ENCODE measurements at regions not wholly inside any gene's neighbourhood (a gene's known extent, or its start where the extent isn't known, plus 50 kb on each side); places are given as distances from the start of the nearest gene placed in this dataset.
"Not testable (repeated sequence)": the region's sequence is repeated elsewhere in the genome, so short reads cannot be mapped to it uniquely, and the experiment has no call there.

- TF ChIP-seq POLR2A (IDR thresholded peaks at IDR 0.05; ENCODE audit: low read depth, low read length); POLR2AphosphoS5 (IDR thresholded peaks at IDR 0.05; ENCODE audit: low read depth, low read length); PAX5 (IDR thresholded peaks at IDR 0.05; ENCODE audit: insufficient read depth, low read length, severe bottlenecking); TAF1 (IDR thresholded peaks at IDR 0.05; ENCODE audit: low read depth, low read length); SPI1 (IDR thresholded peaks at IDR 0.05; ENCODE audit: low read depth, low read length): not testable (repeated sequence)
Measured at GRCh38 chr5:159502116-159502515, 171.8 kb upstream of the IL12B start.
